H9 (cell line): ENCODE measurements at regions not wholly inside any gene's neighbourhood (a gene's known extent, or its start where the extent isn't known, plus 50 kb on each side); places are given as distances from the start of the nearest gene placed in this dataset.

ENCODE experiments used
- DNase-seq: peaks from one replicate; pipeline ENCODE4 v3.0.0-alpha.2; 2017
- H2AFZ ChIP-seq: one replicate; pipeline ENCODE4 v1.6.1; 2013; ENCODE audit warnings: mild to moderate bottlenecking, low read length, control low read depth, moderate library complexity
- H2AK5ac ChIP-seq: 2 replicates; pipeline ENCODE4 v1.6.1; 2013; ENCODE audit warnings: low read length, control low read depth, mixed read lengths; ENCODE audit not compliant: insufficient read length
- H2BK120ac ChIP-seq: one replicate; pipeline ENCODE4 v1.6.1; 2013; ENCODE audit warnings: low read depth, mild to moderate bottlenecking, low read length, control low read depth, inconsistent platforms; ENCODE audit not compliant: poor library complexity, severe bottlenecking
- H2BK12ac ChIP-seq: 2 replicates; pipeline ENCODE4 v1.6.1; 2013; ENCODE audit warnings: low read length, control low read depth, mixed read lengths, low read depth; ENCODE audit not compliant: insufficient read length
- H2BK15ac ChIP-seq: 2 replicates; pipeline ENCODE4 v1.6.1; 2013; ENCODE audit warnings: low read depth, low read length, control low read depth
- H2BK20ac ChIP-seq: one replicate; pipeline ENCODE4 v1.6.1; 2013; ENCODE audit warnings: low read depth, mild to moderate bottlenecking, low read length, control low read depth, inconsistent platforms; ENCODE audit not compliant: poor library complexity, severe bottlenecking
- H2BK5ac ChIP-seq: 2 replicates; pipeline ENCODE4 v1.6.1; 2013; ENCODE audit warnings: low read length, control low read depth, mixed read lengths; ENCODE audit not compliant: insufficient read length
- H3K14ac ChIP-seq: 2 replicates; pipeline ENCODE4 v1.6.1; 2013; ENCODE audit warnings: low read length, control low read depth; ENCODE audit not compliant: insufficient read depth
- H3K18ac ChIP-seq: 2 replicates; pipeline ENCODE4 v1.6.1; 2013; ENCODE audit warnings: low read depth, mild to moderate bottlenecking, mixed read lengths, low read length, control low read depth; ENCODE audit not compliant: insufficient read length
- H3K23ac ChIP-seq: 2 replicates; pipeline ENCODE4 v1.6.1; 2013; ENCODE audit warnings: low read length, control low read depth, mixed read lengths, low read depth; ENCODE audit not compliant: insufficient read length
- H3K23me2 ChIP-seq: 2 replicates; pipeline ENCODE4 v1.6.1; 2013; ENCODE audit warnings: low read depth, mild to moderate bottlenecking, mixed read lengths, low read length, control low read depth; ENCODE audit not compliant: insufficient read length, poor library complexity, severe bottlenecking
- H3K27ac ChIP-seq: 2 replicates; pipeline ENCODE4 v1.5.1; 2013; ENCODE audit warnings: low read length, control low read depth, mixed read lengths, low read depth; ENCODE audit not compliant: insufficient read length
- H3K27me3 ChIP-seq: 2 replicates; pipeline ENCODE4 v1.6.1; 2013; ENCODE audit warnings: low read length, control low read depth, inconsistent platforms; ENCODE audit not compliant: insufficient read depth
- H3K4ac ChIP-seq: 2 replicates; pipeline ENCODE4 v1.6.1; 2013; ENCODE audit warnings: low read depth, mild to moderate bottlenecking, control low read depth, inconsistent platforms, low read length, moderate library complexity
- H3K4me1 ChIP-seq: 2 replicates; pipeline ENCODE4 v1.6.1; 2013; ENCODE audit warnings: low read length, control low read depth, inconsistent platforms; ENCODE audit not compliant: insufficient read depth
- H3K4me2 ChIP-seq: 2 replicates; pipeline ENCODE4 v1.6.1; 2013; ENCODE audit warnings: low read length, control low read depth, mixed read lengths; ENCODE audit not compliant: insufficient read length, insufficient read depth
- H3K56ac ChIP-seq: 2 replicates; pipeline ENCODE4 v1.6.1; 2013; ENCODE audit warnings: low read depth, mild to moderate bottlenecking, mixed read lengths, low read length, control low read depth; ENCODE audit not compliant: insufficient read length
- H3K79me1 ChIP-seq: 2 replicates; pipeline ENCODE4 v1.6.1; 2013; ENCODE audit warnings: low read depth, mild to moderate bottlenecking, moderate library complexity, low read length, control low read depth, inconsistent platforms; ENCODE audit not compliant: insufficient read depth, poor library complexity, severe bottlenecking
- H3K79me2 ChIP-seq: 2 replicates; pipeline ENCODE4 v1.6.1; 2013; ENCODE audit warnings: low read length, control low read depth, inconsistent platforms; ENCODE audit not compliant: insufficient read depth
- H3K9ac ChIP-seq: 2 replicates; pipeline ENCODE4 v1.6.1; 2013; ENCODE audit warnings: low read length, control low read depth, mixed read lengths; ENCODE audit not compliant: insufficient read length; ENCODE audit errors: extremely low read depth
- H3K9me3 ChIP-seq: one replicate; pipeline ENCODE4 v1.6.1; 2013; ENCODE audit warnings: low read depth, low read length, inconsistent platforms; ENCODE audit not compliant: control insufficient read depth
- H3T11ph ChIP-seq: one replicate; pipeline ENCODE4 v1.6.1; 2013; ENCODE audit warnings: mild to moderate bottlenecking, low read length, control low read depth, inconsistent platforms
- H4K20me1 ChIP-seq: one replicate; pipeline ENCODE4 v1.6.1; 2013; ENCODE audit not compliant: control insufficient read depth, insufficient read length, insufficient read depth
- H4K5ac ChIP-seq: 2 replicates; pipeline ENCODE4 v1.6.1; 2013; ENCODE audit warnings: low read depth, mild to moderate bottlenecking, mixed read lengths, low read length, control low read depth; ENCODE audit not compliant: insufficient read length
- H4K8ac ChIP-seq: replicated peaks from 2 replicates; pipeline ENCODE4 v1.6.1; 2013; ENCODE audit warnings: low read length, control low read depth, mixed read lengths, low read depth; ENCODE audit not compliant: insufficient read length
- H4K91ac ChIP-seq: 2 replicates; pipeline ENCODE4 v1.6.1; 2013; ENCODE audit warnings: low read depth, mild to moderate bottlenecking, moderate library complexity, mixed read lengths, low read length, control low read depth; ENCODE audit not compliant: insufficient read length
- H3K27ac Mint-ChIP-seq, 3 experiments: 2 replicates in 2 of 3; 3 replicates in 1 of 3; pipeline ENCODE4 v1.8.0; 2020 to 2021; ENCODE audit warnings: mixed read lengths in 3 of 3, mild to moderate bottlenecking in 1 of 3, moderate library complexity in 1 of 3
- H3K27me3 Mint-ChIP-seq: 2 replicates; pipeline ENCODE4 v1.8.0; 2021; ENCODE audit warnings: low read depth, mild to moderate bottlenecking, moderate library complexity, mixed read lengths
- H3K36me3 Mint-ChIP-seq, 3 experiments: 2 replicates in 2 of 3; 3 replicates in 1 of 3; pipeline ENCODE4 v1.8.0; 2020 to 2021; ENCODE audit warnings: low read depth in 3 of 3, mixed read lengths in 3 of 3; ENCODE audit not compliant: insufficient read depth in 1 of 3
- H3K4me1 Mint-ChIP-seq, 2 experiments: 2 replicates each; pipeline ENCODE4 v1.8.0; 2020; ENCODE audit warnings: mixed read lengths in 2 of 2
- H3K4me3 Mint-ChIP-seq, 2 experiments: 2 replicates in 1 of 2; 3 replicates in 1 of 2; pipeline ENCODE4 v1.8.0; 2020 to 2021; ENCODE audit warnings: mild to moderate bottlenecking in 2 of 2, mixed read lengths in 2 of 2, moderate library complexity in 1 of 2
- H3K9me3 Mint-ChIP-seq, 2 experiments: 2 replicates in 1 of 2; 3 replicates in 1 of 2; pipeline ENCODE4 v1.8.0; 2020; ENCODE audit warnings: mild to moderate bottlenecking in 2 of 2, mixed read lengths in 2 of 2, moderate library complexity in 1 of 2
- CTCF ChIP-seq: fragments of 200-600 bp; sonication (generic); conservative IDR thresholded peaks from 3 replicates; pipeline ENCODE4 v1.8.0; 2021; ENCODE audit warnings: antibody characterized with exemption, mild to moderate bottlenecking
- WGBS: extraction: QIAGEN DNeasy Blood & Tissue Kit; methylation state at CpG from one replicate; pipeline ENCODE4 v1.1.7; 2013; ENCODE audit warnings: missing lambda C conversion rate, low lambda C conversion rate, mixed read lengths; ENCODE audit not compliant: insufficient read length; ENCODE audit errors: extremely low coverage; 5-methylcytosine and 5-hydroxymethylcytosine counted together

- H3K4me3 Mint-ChIP-seq: no peak overlapping the region
- Histone ChIP-seq H3K79me1 (no peaks in the 10 kb centered on the region), H4K91ac (no peak overlapping the region), H3K14ac (no peak overlapping the region), H2AK5ac (no peak overlapping the region), H2BK5ac (no peak overlapping the region), H3K27me3 (no peaks in the 10 kb centered on the region), H3K9ac (no peak overlapping the region), H3K23ac (no peak overlapping the region), H3K4me1 (no peaks in the 10 kb centered on the region), H3K56ac (no peak overlapping the region), H3K4me2 (no peak overlapping the region), H3K18ac (no peak overlapping the region), H4K20me1 (no peaks in the 10 kb centered on the region), H3K23me2 (no peaks in the 10 kb centered on the region), H2BK120ac (no peak overlapping the region), H3K27ac (no peak overlapping the region), H4K8ac (no peak overlapping the region), H2AFZ (no peak overlapping the region), H3T11ph (no peak overlapping the region), H2BK12ac (no peak overlapping the region), H2BK15ac (no peak overlapping the region), H3K4ac (no peak overlapping the region), H4K5ac (no peak overlapping the region), H3K79me2 (no peaks in the 10 kb centered on the region), H3K9me3 (no peaks in the 10 kb centered on the region), H2BK20ac (no peak overlapping the region)
- no peak overlapping the region; a peak in 1 of 7 replicates for H3K27ac Mint-ChIP-seq
- H3K27me3 Mint-ChIP-seq: no peaks in the 10 kb centered on the region
- no peak for DNase-seq
- no peak for TF ChIP-seq CTCF
- no peaks in the 10 kb centered on the region for H3K9me3 Mint-ChIP-seq
- H3K36me3 Mint-ChIP-seq: no peaks in the 10 kb centered on the region
- WGBS: no CpG with 5 or more reads among the region's 6 CpGs
- no peaks in the 10 kb centered on the region for H3K4me1 Mint-ChIP-seq
These were observed 53.4 kb downstream of the MPP7 start for GRCh38 chr10:28249512-28249911.
